ENCODE measurements at regions not wholly inside any gene's neighbourhood (a gene's known extent, or its start where the extent isn't known, plus 50 kb on each side); places are given as distances from the start of the nearest gene placed in this dataset.

GRCh38 chr2:12493031-12493513 is 223.7 kb upstream of the TRIB2 start:
- H3K27ac ChIP-seq (ENCODE audit: low read depth, low read length): peak overlapping the region; percentile 10
- peak overlapping the region; percentile 71 to 94 (median 82) for H3K27ac Mint-ChIP-seq
- CTCF ChIA-PET: no interaction called here

GRCh38 chr2:12495247-12495868 is 221.4 kb upstream of the TRIB2 start:
- no peaks in the 10 kb centered on the region for H3K36me3 ChIP-seq (ENCODE audit: control insufficient read depth in 2 of 3, insufficient read depth in 3 of 3, low read length in 3 of 3)
- no peak overlapping the region for H3K4me3 ChIP-seq (ENCODE audit: low read length)
- peaks cover 34 to 73% of the 10 kb centered on the region in 2 donors for H3K4me1 ChIP-seq (ENCODE audit: control insufficient read depth in 2 of 2, insufficient read depth in 2 of 2, low read length in 2 of 2)
- intact Hi-C loops (cut with micrococcal nuclease): loop anchor here in 1 of 2 donors (5.0 kb wide), 1 partner anchor 62 kb away; no protein-coding TSS in a partner anchor
- peaks cover 63 to 81% (median 77%) of the 10 kb centered on the region in 7 donors for H3K4me1 Mint-ChIP-seq
- ChIA-PET CTCF (interaction anchor here (0.8 kb wide), 1 partner anchor 220 kb away, joined by 3 read pairs; no protein-coding TSS in a partner anchor), POLR2A (interaction anchor here (0.7 to 4.0 kb wide), 3 partner anchors 8 to 82 kb away, joined by 3 to 26 read pairs (median 7); no protein-coding TSS in a partner anchor)
- H3K27me3 Mint-ChIP-seq: no peaks in the 10 kb centered on the region
- H3K27ac ChIP-seq (ENCODE audit: low read depth, low read length): peak overlapping the region; percentile 10
- no peaks in the 10 kb centered on the region for H3K9me3 ChIP-seq (ENCODE audit: control insufficient read depth in 2 of 3, low read length in 3 of 3)
- H3K27ac Mint-ChIP-seq: peak overlapping the region in 8 of 9 donors; percentile 67 to 90 (median 88)
- ATAC-seq (no peak), DNase-seq (no peak)
- H3K9me3 Mint-ChIP-seq: peaks cover 0 to 15% (median 2%) of the 10 kb centered on the region in 11 donors
- H3K27me3 ChIP-seq (ENCODE audit: control insufficient read depth in 2 of 2, insufficient read depth in 2 of 2, low read length in 2 of 2): no peaks in the 10 kb centered on the region
- H3K36me3 Mint-ChIP-seq: peaks cover 0 to 37% (median 0%) of the 10 kb centered on the region in 5 donors
- peak overlapping the region in 8 of 10 donors; percentile 21 to 82 (median 64) for H3K4me3 Mint-ChIP-seq

More at GRCh38 chr2:12493031-12493513, 223.7 kb upstream of the TRIB2 start:
- Histone ChIP-seq H3K4me3 (ENCODE audit: low read length) (no peak overlapping the region), H3K36me3 (ENCODE audit: control insufficient read depth in 2 of 3, insufficient read depth in 3 of 3, low read length in 3 of 3) (no peaks in the 10 kb centered on the region), H3K9me3 (ENCODE audit: control insufficient read depth in 2 of 3, low read length in 3 of 3) (no peaks in the 10 kb centered on the region), H3K4me1 (ENCODE audit: control insufficient read depth in 2 of 2, insufficient read depth in 2 of 2, low read length in 2 of 2) (peaks cover 26 to 66% of the 10 kb centered on the region in 2 donors), H3K27me3 (ENCODE audit: control insufficient read depth in 2 of 2, insufficient read depth in 2 of 2, low read length in 2 of 2) (no peaks in the 10 kb centered on the region)
- peak overlapping the region in 7 of 10 donors; percentile 4 to 56 (median 35) for H3K4me3 Mint-ChIP-seq
- H3K9me3 Mint-ChIP-seq: peaks cover 0 to 13% (median 2%) of the 10 kb centered on the region in 11 donors
- ATAC-seq: peak; percentile 74
- intact Hi-C loops (cut with micrococcal nuclease): loop anchor here in 1 of 2 donors (1.0 kb wide), 1 partner anchor 8 kb away; no protein-coding TSS in a partner anchor
- POLR2A ChIA-PET: interaction anchor here (1.0 to 4.0 kb wide), 2 partner anchors 8 to 11 kb away, joined by 3 to 26 read pairs; no protein-coding TSS in a partner anchor
- peaks cover 58 to 76% (median 74%) of the 10 kb centered on the region in 7 donors for H3K4me1 Mint-ChIP-seq
- H3K27me3 Mint-ChIP-seq: no peaks in the 10 kb centered on the region
- peak in 1 of 9 donors; percentile 33 for DNase-seq
- peaks cover 0 to 30% (median 0%) of the 10 kb centered on the region in 5 donors for H3K36me3 Mint-ChIP-seq

- Histone ChIP-seq H3K36me3 (ENCODE audit: control insufficient read depth in 2 of 3, insufficient read depth in 3 of 3, low read length in 3 of 3) (no peaks in the 10 kb centered on the region), H3K4me1 (ENCODE audit: control insufficient read depth in 2 of 2, insufficient read depth in 2 of 2, low read length in 2 of 2) (peaks cover 64 to 87% of the 10 kb centered on the region in 2 donors), H3K27ac (ENCODE audit: low read depth, low read length) (peak overlapping the region; percentile 5), H3K27me3 (ENCODE audit: control insufficient read depth in 2 of 2, insufficient read depth in 2 of 2, low read length in 2 of 2) (no peaks in the 10 kb centered on the region), H3K9me3 (ENCODE audit: control insufficient read depth in 2 of 3, low read length in 3 of 3) (no peaks in the 10 kb centered on the region), H3K4me3 (ENCODE audit: low read length) (no peak overlapping the region)
- DNase-seq (no peak), ATAC-seq (no peak)
- Mint-ChIP-seq H3K9me3 (peaks cover 0 to 15% (median 0%) of the 10 kb centered on the region in 11 donors), H3K36me3 (peaks cover 0 to 38% (median 0%) of the 10 kb centered on the region in 5 donors), H3K4me1 (peaks cover 76 to 93% (median 90%) of the 10 kb centered on the region in 7 donors), H3K27ac (peak overlapping the region; percentile 50 to 96 (median 89)), H3K4me3 (peak overlapping the region; percentile 66 to 85 (median 76)), H3K27me3 (no peaks in the 10 kb centered on the region)
- ChIA-PET POLR2A (interaction anchor here (0.7 to 4.0 kb wide), 4 partner anchors 11 to 737 kb away, joined by 3 to 26 read pairs (median 5); no protein-coding TSS in a partner anchor), CTCF (interaction anchor here (1.7 kb wide), 1 partner anchor 218 kb away, joined by 6 read pairs; the partner anchor contains the start of gene TRIB2)
- intact Hi-C loops (cut with micrococcal nuclease): loop anchor here in 1 of 2 donors (5.0 kb wide), 1 partner anchor 59 kb away; no protein-coding TSS in a partner anchor
Measured at GRCh38 chr2:12498286-12498685, 218.4 kb upstream of the TRIB2 start.

GRCh38 chr2:12498704-12499103 is 218.0 kb upstream of the TRIB2 start:
- H3K27ac Mint-ChIP-seq: peak overlapping the region in 8 of 9 donors; percentile 51 to 96 (median 90)
- intact Hi-C loops (cut with micrococcal nuclease): loop anchor here in 1 of 2 donors (5.0 kb wide), 1 partner anchor 59 kb away; no protein-coding TSS in a partner anchor
- ChIA-PET POLR2A (interaction anchor here (0.7 to 4.0 kb wide), 5 partner anchors 11 to 738 kb away, joined by 3 to 26 read pairs (median 4); no protein-coding TSS in a partner anchor), CTCF (interaction anchor here (1.7 kb wide), 1 partner anchor 217 kb away, joined by 6 read pairs; the partner anchor contains the start of gene TRIB2)
- Histone ChIP-seq H3K9me3 (ENCODE audit: control insufficient read depth in 2 of 3, low read length in 3 of 3) (no peaks in the 10 kb centered on the region), H3K36me3 (ENCODE audit: control insufficient read depth in 2 of 3, insufficient read depth in 3 of 3, low read length in 3 of 3) (no peaks in the 10 kb centered on the region), H3K27ac (ENCODE audit: low read depth, low read length) (peak overlapping the region; percentile 5), H3K4me1 (ENCODE audit: control insufficient read depth in 2 of 2, insufficient read depth in 2 of 2, low read length in 2 of 2) (peaks cover 68 to 87% of the 10 kb centered on the region in 2 donors), H3K27me3 (ENCODE audit: control insufficient read depth in 2 of 2, insufficient read depth in 2 of 2, low read length in 2 of 2) (no peaks in the 10 kb centered on the region), H3K4me3 (ENCODE audit: low read length) (no peak overlapping the region)
- H3K36me3 Mint-ChIP-seq: peaks cover 0 to 39% (median 0%) of the 10 kb centered on the region in 5 donors
- no peaks in the 10 kb centered on the region for H3K27me3 Mint-ChIP-seq
- peak overlapping the region in 9 of 10 donors; percentile 5 to 85 (median 70) for H3K4me3 Mint-ChIP-seq
- DNase-seq: no peak
- no peak for ATAC-seq
- H3K9me3 Mint-ChIP-seq: peaks cover 0 to 15% (median 0%) of the 10 kb centered on the region in 11 donors
- H3K4me1 Mint-ChIP-seq: peaks cover 75 to 93% (median 90%) of the 10 kb centered on the region in 7 donors

DNA sequence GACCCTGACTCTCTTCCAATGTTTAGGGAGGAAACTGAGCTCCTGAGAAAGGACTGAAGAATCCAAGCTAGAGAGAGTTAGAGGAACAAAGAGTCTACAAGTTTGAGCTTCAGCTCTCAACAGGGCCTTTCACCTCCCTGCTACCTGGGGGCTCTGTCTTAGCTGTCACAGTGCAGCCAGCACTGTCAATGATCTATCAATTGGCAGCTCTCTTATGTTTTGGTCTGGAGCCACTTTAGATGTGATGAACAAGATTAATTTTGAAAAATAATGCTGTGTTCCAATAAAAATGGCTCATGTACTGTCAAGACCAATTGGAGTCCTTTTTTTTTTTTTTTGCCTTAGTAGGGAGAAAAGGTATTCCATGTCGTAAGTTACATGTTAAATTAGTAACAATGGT is 215.8 kb upstream of the TRIB2 start:
- Histone ChIP-seq H3K4me1 (ENCODE audit: control insufficient read depth in 2 of 2, insufficient read depth in 2 of 2, low read length in 2 of 2) (peaks cover 82 to 98% of the 10 kb centered on the region in 2 donors), H3K4me3 (ENCODE audit: low read length) (no peak overlapping the region), H3K36me3 (ENCODE audit: control insufficient read depth in 2 of 3, insufficient read depth in 3 of 3, low read length in 3 of 3) (no peaks in the 10 kb centered on the region), H3K9me3 (ENCODE audit: control insufficient read depth in 2 of 3, low read length in 3 of 3) (no peaks in the 10 kb centered on the region), H3K27ac (ENCODE audit: low read depth, low read length) (peak overlapping the region; percentile 69), H3K27me3 (ENCODE audit: control insufficient read depth in 2 of 2, insufficient read depth in 2 of 2, low read length in 2 of 2) (no peaks in the 10 kb centered on the region)
- ChIA-PET CTCF (interaction anchor here (0.6 to 2.1 kb wide), 7 partner anchors 12 to 491 kb away, joined by 3 to 8 read pairs (median 3); no protein-coding TSS in a partner anchor), POLR2A (interaction anchor here (0.9 to 5.3 kb wide), 10 partner anchors 10 to 247 kb away, joined by 3 to 38 read pairs (median 8); partner anchors contain the start of gene TRIB2)
- no peak for ATAC-seq
- intact Hi-C loops (cut with micrococcal nuclease): loop anchor here (1.0 to 10.0 kb wide), 15 partner anchors 8 to 376 kb away; partner anchors contain the start of gene TRIB2 (in 1 of the 2)
- H3K4me1 Mint-ChIP-seq: peaks cover 76 to 100% (median 98%) of the 10 kb centered on the region in 7 donors
- peaks cover 0 to 25% (median 0%) of the 10 kb centered on the region in 11 donors for H3K9me3 Mint-ChIP-seq
- H3K36me3 Mint-ChIP-seq: peaks cover 0 to 52% (median 4%) of the 10 kb centered on the region in 5 donors
- DNase-seq: no peak
- H3K27me3 Mint-ChIP-seq: no peaks in the 10 kb centered on the region
- H3K27ac Mint-ChIP-seq: peak overlapping the region; percentile 87 to 96 (median 91)
- H3K4me3 Mint-ChIP-seq: peak overlapping the region; percentile 54 to 83 (median 76)

Data from naive thymus-derived CD4-positive, alpha-beta T cell (primary cell).